Erythroblast (primary cell): ENCODE measurements at regions not wholly inside any gene's neighbourhood (a gene's known extent, or its start where the extent isn't known, plus 50 kb on each side); places are given as distances from the start of the nearest gene placed in this dataset.

Experiments
- DNase-seq, 2 experiments: peaks; one replicate each; lab custom pipeline; 2025; lab: John Stamatoyannopoulos, UW
- GATA1 ChIP-seq: IDR thresholded peaks from 2 replicates; pipeline ENCODE4 v1.6.1; 2011; ENCODE audit warnings: low read depth, mild to moderate bottlenecking, control low read depth, low read length, moderate library complexity
- POLR2A ChIP-seq: IDR thresholded peaks from 2 replicates; pipeline ENCODE4 v1.6.1; 2011; ENCODE audit warnings: mild to moderate bottlenecking, low read length

GRCh38 chr6:166830185-166830890, 126.0 kb downstream of the RNASET2 start:
- DNase-seq = no peak

GRCh38 chr6:166826264-166826663, 130.1 kb downstream of the RNASET2 start:
- no peak for DNase-seq
- no peak for TF ChIP-seq POLR2A
- no peak for TF ChIP-seq GATA1

More at GRCh38 chr6:166830185-166830890, 126.0 kb downstream of the RNASET2 start:
- TF ChIP-seq POLR2A (no peak), GATA1 (no peak)

GRCh38 chr6:166825553-166826145, 130.7 kb downstream of the RNASET2 start:
- TF ChIP-seq GATA1 (no peak), POLR2A (no peak)
- no peak for DNase-seq

GRCh38 chr6:166824880-166825250, 131.5 kb downstream of the RNASET2 start:
- no peak for DNase-seq
- TF ChIP-seq GATA1 = no peak
- no peak for TF ChIP-seq POLR2A

- DNase-seq = no peak
- TF ChIP-seq GATA1 (no peak), POLR2A (no peak)
Measured at GRCh38 chr6:166824146-166824879, 132.0 kb downstream of the RNASET2 start.

GRCh38 chr6:166822609-166823008, 133.7 kb downstream of the RNASET2 start:
- DNase-seq = no peak
- no peak for TF ChIP-seq GATA1
- TF ChIP-seq POLR2A = no peak

GRCh38 chr6:166820483-166820882, 135.9 kb downstream of the RNASET2 start:
- TF ChIP-seq POLR2A (no peak), GATA1 (no peak)
- no peak for DNase-seq

- TF ChIP-seq GATA1 (no peak), POLR2A (no peak)
- no peak for DNase-seq
Measured at GRCh38 chr6:166820070-166820469, 136.3 kb downstream of the RNASET2 start.

GRCh38 chr6:166815629-166816028, 140.7 kb downstream of the RNASET2 start:
- no peak for DNase-seq
- TF ChIP-seq POLR2A = no peak

GRCh38 chr6:166814390-166814789, 142.0 kb downstream of the RNASET2 start:
- DNase-seq = no peak
- no peak for TF ChIP-seq POLR2A
- no peak for TF ChIP-seq GATA1

GRCh38 chr6:166813461-166813860, 142.9 kb downstream of the RNASET2 start:
- TF ChIP-seq POLR2A (no peak), GATA1 (no peak)
- no peak for DNase-seq

- no peak for DNase-seq
- TF ChIP-seq GATA1 = no peak
- no peak for TF ChIP-seq POLR2A
Measured at GRCh38 chr6:166810864-166811263, 145.5 kb downstream of the RNASET2 start.

GRCh38 chr6:166809721-166810120, 146.6 kb downstream of the RNASET2 start:
- TF ChIP-seq GATA1 (no peak), POLR2A (no peak)
- no peak for DNase-seq
